WTC11 (cell line): ENCODE measurements at regions not wholly inside any gene's neighbourhood (a gene's known extent, or its start where the extent isn't known, plus 50 kb on each side); places are given as distances from the start of the nearest gene placed in this dataset.

Experiments used
- ATAC-seq: fragments of 200-7000 bp; cut with Tn5 transposase; 2 replicates; pipeline ENCODE4 v1.10.0; 2021; ENCODE audit warnings: mild to moderate bottlenecking, moderate library complexity
- CTCF ChIA-PET: fragments of 300-600 bp; sonication (Branson Sonifier 250); formaldehyde crosslinking; loops from one replicate; lab custom pipeline; 2021; ENCODE audit warnings: antibody characterized with exemption; lab: Charles Lee
- POLR2A ChIA-PET: fragments of 350-600 bp; sonication (Branson Sonifier 250); formaldehyde crosslinking; loops from one replicate; lab custom pipeline; 2021; ENCODE audit warnings: antibody characterized with exemption; lab: Charles Lee
- DNase-seq: peaks from one replicate; pipeline ENCODE4 v3.0.0; 2021; ENCODE audit warnings: low spot score
- H3K27ac Mint-ChIP-seq: 2 replicates; pipeline ENCODE4 v1.8.0; 2021; ENCODE audit warnings: mixed read lengths
- H3K27me3 Mint-ChIP-seq: 2 replicates; pipeline ENCODE4 v1.8.0; 2021; ENCODE audit warnings: low read depth, mild to moderate bottlenecking, moderate library complexity, mixed read lengths
- H3K36me3 Mint-ChIP-seq: 2 replicates; pipeline ENCODE4 v1.8.0; 2021; ENCODE audit warnings: mixed read lengths
- H3K4me1 Mint-ChIP-seq: 2 replicates; pipeline ENCODE4 v1.8.0; 2022; ENCODE audit warnings: mixed read lengths
- H3K4me3 Mint-ChIP-seq: 2 replicates; pipeline ENCODE4 v1.8.0; 2021; ENCODE audit warnings: mild to moderate bottlenecking, moderate library complexity, mixed read lengths
- H3K9me3 Mint-ChIP-seq: 2 replicates; pipeline ENCODE4 v1.8.0; 2021; ENCODE audit warnings: mixed read lengths
- ERG ChIP-seq: fragments of 250-450 bp; sonication (Bioruptor Pico); IDR thresholded peaks from 2 replicates; pipeline ENCODE4 v1.8.0; 2021; ENCODE audit warnings: mild to moderate bottlenecking
- ETV6 ChIP-seq: sonication (generic); formaldehyde crosslinking; IDR thresholded peaks from 2 replicates; pipeline ENCODE4 v1.8.1; 2022; ENCODE audit warnings: mild to moderate bottlenecking, missing genetic modification reagents
- FOXK1 ChIP-seq: sonication (generic); formaldehyde crosslinking; IDR thresholded peaks from 2 replicates; pipeline ENCODE4 v1.8.0; 2022; ENCODE audit warnings: mild to moderate bottlenecking, moderate library complexity, missing genetic modification reagents
- FOXP1 ChIP-seq: sonication (generic); formaldehyde crosslinking; IDR thresholded peaks from 2 replicates; pipeline ENCODE4 v1.8.0; 2022; ENCODE audit warnings: missing genetic modification reagents, mild to moderate bottlenecking, moderate library complexity, borderline replicate concordance
- GRHL2 ChIP-seq: fragments of 250-450 bp; sonication (Bioruptor Pico); IDR thresholded peaks from 2 replicates; pipeline ENCODE4 v1.8.0; 2022; ENCODE audit warnings: mild to moderate bottlenecking, moderate library complexity; ENCODE audit not compliant: insufficient replicate concordance, severe bottlenecking
- JAZF1 ChIP-seq: fragments of 250-450 bp; sonication (Bioruptor Pico); IDR thresholded peaks from 2 replicates; pipeline ENCODE4 v1.9.0; 2021; ENCODE audit warnings: moderate library complexity, mild to moderate bottlenecking, inconsistent platforms
- MYBL2 ChIP-seq: sonication (generic); formaldehyde crosslinking; IDR thresholded peaks from 2 replicates; pipeline ENCODE4 v1.8.1; 2023; ENCODE audit warnings: mild to moderate bottlenecking, moderate library complexity, missing genetic modification reagents
- NFE2L1 ChIP-seq: sonication (generic); formaldehyde crosslinking; IDR thresholded peaks from 2 replicates; pipeline ENCODE4 v1.8.1; 2023; ENCODE audit warnings: missing genetic modification reagents
- NR2C2 ChIP-seq: sonication (generic); formaldehyde crosslinking; IDR thresholded peaks from 2 replicates; pipeline ENCODE4 v1.8.0; 2022; ENCODE audit warnings: mild to moderate bottlenecking, missing genetic modification reagents
- NR3C1 ChIP-seq: sonication (generic); formaldehyde crosslinking; conservative IDR thresholded peaks from 2 replicates; pipeline ENCODE4 v1.8.1; 2023; ENCODE audit warnings: low read depth, mild to moderate bottlenecking, missing genetic modification reagents
- PRDM15 ChIP-seq: sonication (generic); formaldehyde crosslinking; IDR thresholded peaks from 2 replicates; pipeline ENCODE4 v1.8.0; 2022; ENCODE audit warnings: missing genetic modification reagents
- PREB ChIP-seq: sonication (generic); formaldehyde crosslinking; IDR thresholded peaks from 2 replicates; pipeline ENCODE4 v1.8.1; 2022; ENCODE audit warnings: mild to moderate bottlenecking, missing genetic modification reagents, moderate library complexity, borderline replicate concordance
- PRRX2 ChIP-seq: fragments of 250-450 bp; sonication (Bioruptor Pico); IDR thresholded peaks from 2 replicates; pipeline ENCODE4 v1.8.0; 2021; ENCODE audit warnings: mild to moderate bottlenecking
- TCF7 ChIP-seq: sonication (generic); formaldehyde crosslinking; IDR thresholded peaks from 2 replicates; pipeline ENCODE4 v1.8.0; 2022; ENCODE audit warnings: mild to moderate bottlenecking, low read depth, missing genetic modification reagents, moderate library complexity
- TP53 ChIP-seq: sonication (generic); formaldehyde crosslinking; IDR thresholded peaks from 2 replicates; pipeline ENCODE4 v1.8.1; 2023; ENCODE audit warnings: mild to moderate bottlenecking, missing genetic modification reagents
- USF2 ChIP-seq: sonication (generic); formaldehyde crosslinking; IDR thresholded peaks from 2 replicates; pipeline ENCODE4 v1.8.1; 2023; ENCODE audit warnings: mild to moderate bottlenecking, missing genetic modification reagents, moderate library complexity
- ZBTB21 ChIP-seq: sonication (generic); formaldehyde crosslinking; IDR thresholded peaks from 2 replicates; pipeline ENCODE4 v1.8.1; 2023; ENCODE audit warnings: mild to moderate bottlenecking, missing genetic modification reagents, borderline replicate concordance
- ZNF232 ChIP-seq: sonication (generic); formaldehyde crosslinking; IDR thresholded peaks from 2 replicates; pipeline ENCODE4 v1.8.0; 2022; ENCODE audit warnings: mild to moderate bottlenecking, missing genetic modification reagents
- ZNF281 ChIP-seq: sonication (generic); formaldehyde crosslinking; IDR thresholded peaks from 2 replicates; pipeline ENCODE4 v1.8.0; 2023; ENCODE audit warnings: mild to moderate bottlenecking, missing genetic modification reagents
- ZNF317 ChIP-seq: sonication (generic); formaldehyde crosslinking; IDR thresholded peaks from 2 replicates; pipeline ENCODE4 v1.8.1; 2023; ENCODE audit warnings: low read depth, mild to moderate bottlenecking, moderate library complexity, missing genetic modification reagents, borderline replicate concordance
- ZNF423 ChIP-seq: fragments of 250-450 bp; sonication (Bioruptor Pico); IDR thresholded peaks from 2 replicates; pipeline ENCODE4 v2.1.2; 2022; ENCODE audit warnings: mild to moderate bottlenecking, moderate library complexity

- ATAC-seq, result no peak
- Mint-ChIP-seq H3K4me1 (peaks cover 12% of the 10 kb centered on the region), H3K27ac (no peak overlapping the region), H3K4me3 (no peak overlapping the region), H3K36me3 (no peaks in the 10 kb centered on the region), H3K9me3 (no peaks in the 10 kb centered on the region; the same call in 1 of the 2 replicates), H3K27me3 (no peaks in the 10 kb centered on the region; the same call in 1 of the 2 replicates)
- ChIA-PET CTCF (interaction anchor here (0.7 to 4.1 kb wide), 8 partner anchors 10 to 308 kb away, joined by 3 to 34 read pairs (median 3); no protein-coding TSS in a partner anchor), POLR2A (no interaction called here)
- no peak for DNase-seq
- TF ChIP-seq ETV6 (CRISPR knock-in tag) (no peak), PRRX2 (CRISPR knock-in tag) (no peak), TCF7 (CRISPR knock-in tag) (no peak), ERG (CRISPR knock-in tag) (no peak), TP53 (CRISPR knock-in tag) (no peak), ZNF423 (no peak), FOXK1 (CRISPR knock-in tag) (no peak), GRHL2 (no peak), ZNF317 (CRISPR knock-in tag) (no peak), JAZF1 (no peak), ZNF281 (CRISPR knock-in tag) (no peak), NR2C2 (no peak), USF2 (CRISPR knock-in tag) (no peak)
Measured at GRCh38 chr7:36010656-36011587, 142.1 kb upstream of the EEPD1 start.

- no peaks in the 10 kb centered on the region for H3K36me3 Mint-ChIP-seq
- no peaks in the 10 kb centered on the region; the same call in 1 of the 2 replicates for H3K27me3 Mint-ChIP-seq
- no peak overlapping the region for H3K4me3 Mint-ChIP-seq
- H3K9me3 Mint-ChIP-seq, result no peaks in the 10 kb centered on the region; the same call in 1 of the 2 replicates
- peak; percentile 97 for TF ChIP-seq ZNF423
- TF ChIP-seq ZBTB21 (CRISPR knock-in tag), result no peak
- TF ChIP-seq NR3C1 (CRISPR knock-in tag), result no peak
- TF ChIP-seq, all 79 proteins: peak for 1
- ATAC-seq (peak; percentile 81), DNase-seq (peak; percentile 22)
- ChIA-PET CTCF (interaction anchor here (0.7 to 4.1 kb wide), 8 partner anchors 10 to 308 kb away, joined by 3 to 34 read pairs (median 3); no protein-coding TSS in a partner anchor), POLR2A (no interaction called here)
- peaks cover 12% of the 10 kb centered on the region for H3K4me1 Mint-ChIP-seq
- no peak overlapping the region for H3K27ac Mint-ChIP-seq
Measured at GRCh38 chr7:36011588-36011965, 141.5 kb upstream of the EEPD1 start.

GRCh38 chr7:36013246-36014014 is 139.6 kb upstream of the EEPD1 start:
- Mint-ChIP-seq H3K27me3 (no peaks in the 10 kb centered on the region; the same call in 1 of the 2 replicates), H3K4me3 (no peak overlapping the region), H3K9me3 (no peaks in the 10 kb centered on the region; the same call in 1 of the 2 replicates), H3K36me3 (no peaks in the 10 kb centered on the region), H3K27ac (no peak overlapping the region), H3K4me1 (peaks cover 12% of the 10 kb centered on the region)
- ChIA-PET CTCF (no interaction called here), POLR2A (no interaction called here)
- no peak for ATAC-seq
- DNase-seq, result no peak
- no peak for TF ChIP-seq ZNF232 (CRISPR knock-in tag)
- TF ChIP-seq MYBL2 (CRISPR knock-in tag), result no peak
- TF ChIP-seq PRDM15 (CRISPR knock-in tag), result no peak
- TF ChIP-seq NFE2L1, result no peak
- TF ChIP-seq FOXP1 (CRISPR knock-in tag), result no peak
- TF ChIP-seq PREB, result no peak
